ENCODE measurements at regions not wholly inside any gene's neighbourhood (a gene's known extent, or its start where the extent isn't known, plus 50 kb on each side); places are given as distances from the start of the nearest gene placed in this dataset.

DNA sequence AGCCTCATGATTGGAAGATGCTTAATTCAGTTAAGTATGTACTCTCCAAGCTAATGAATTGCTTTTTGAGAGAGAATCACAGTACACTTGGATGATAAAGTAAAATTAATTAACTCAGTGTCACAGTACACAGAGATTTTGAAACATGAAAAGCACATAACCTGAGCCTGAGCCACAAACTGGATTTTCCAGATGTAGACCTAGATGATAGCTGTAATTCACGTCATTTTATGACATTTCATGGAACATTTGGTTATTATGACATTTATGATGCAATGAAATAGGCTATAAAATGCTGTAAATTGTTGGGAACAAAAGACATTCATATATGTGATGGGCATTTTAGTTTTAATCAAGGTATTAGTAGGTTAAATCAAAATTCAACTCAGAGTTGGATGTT lies 983.7 kb downstream of the STPG2 start:
- Histone ChIP-seq H4K20me1 (replicated peaks; ENCODE audit: insufficient read depth) (no peaks in the 10 kb centered on the region), H3K4me2 (no peak overlapping the region), H3F3A (replicated peaks; ENCODE audit: low read depth) (no peaks in the 10 kb centered on the region), H3K4me3 (no peak overlapping the region), H3K79me2 (replicated peaks; ENCODE audit: insufficient read depth) (no peaks in the 10 kb centered on the region), H3K27me3 (ENCODE audit: insufficient read depth) (no peaks in the 10 kb centered on the region), H2AFZ (no peak overlapping the region), H3K4me1 (ENCODE audit: insufficient read depth) (0 out of 2 replicates have a peak, but pooled peaks cover 4% of the 10 kb centered on the region), H3K36me3 (ENCODE audit: insufficient read depth) (no peaks in the 10 kb centered on the region), H3K9me2 (ENCODE audit: insufficient read depth) (no peaks in the 10 kb centered on the region; the same call in 1 of the 2 replicates), H3K27ac (ENCODE audit: low read depth) (no peak overlapping the region)
- ATAC-seq (no peak), DNase-seq (ENCODE audit: low spot score) (no peak)
- peaks cover 8% of the 10 kb centered on the region; the same call in 2 of the 3 replicates for H3K4me1 Mint-ChIP-seq
- no peaks in the 10 kb centered on the region for H3K27me3 Mint-ChIP-seq (ENCODE audit: insufficient read depth, low read depth, poor library complexity)
- H3K27ac Mint-ChIP-seq: no peak overlapping the region
- H3K36me3 Mint-ChIP-seq (ENCODE audit: low read depth): peaks cover 3% of the 10 kb centered on the region; the same call in 2 of the 3 replicates
- H3K9me3 Mint-ChIP-seq: peaks cover 7% of the 10 kb centered on the region; the same call in 2 of the 3 replicates
- H3K4me3 Mint-ChIP-seq: no peak overlapping the region
- TF ChIP-seq ZNF114 (CRISPR knock-in tag; IDR thresholded peaks at IDR 0.05) (no peak), EZH2phosphoT487 (IDR thresholded peaks at IDR 0.05; ENCODE audit: unreplicated experiment) (no peak), NANOG (IDR thresholded peaks at IDR 0.05; ENCODE audit: borderline replicate concordance) (no peak), EZH2 (IDR thresholded peaks at IDR 0.05; ENCODE audit: low read depth, unreplicated experiment) (no peak), POLR2AphosphoS5 (IDR thresholded peaks at IDR 0.05; ENCODE audit: low read depth) (no peak)
- TF ChIP-seq, protein P1, sequence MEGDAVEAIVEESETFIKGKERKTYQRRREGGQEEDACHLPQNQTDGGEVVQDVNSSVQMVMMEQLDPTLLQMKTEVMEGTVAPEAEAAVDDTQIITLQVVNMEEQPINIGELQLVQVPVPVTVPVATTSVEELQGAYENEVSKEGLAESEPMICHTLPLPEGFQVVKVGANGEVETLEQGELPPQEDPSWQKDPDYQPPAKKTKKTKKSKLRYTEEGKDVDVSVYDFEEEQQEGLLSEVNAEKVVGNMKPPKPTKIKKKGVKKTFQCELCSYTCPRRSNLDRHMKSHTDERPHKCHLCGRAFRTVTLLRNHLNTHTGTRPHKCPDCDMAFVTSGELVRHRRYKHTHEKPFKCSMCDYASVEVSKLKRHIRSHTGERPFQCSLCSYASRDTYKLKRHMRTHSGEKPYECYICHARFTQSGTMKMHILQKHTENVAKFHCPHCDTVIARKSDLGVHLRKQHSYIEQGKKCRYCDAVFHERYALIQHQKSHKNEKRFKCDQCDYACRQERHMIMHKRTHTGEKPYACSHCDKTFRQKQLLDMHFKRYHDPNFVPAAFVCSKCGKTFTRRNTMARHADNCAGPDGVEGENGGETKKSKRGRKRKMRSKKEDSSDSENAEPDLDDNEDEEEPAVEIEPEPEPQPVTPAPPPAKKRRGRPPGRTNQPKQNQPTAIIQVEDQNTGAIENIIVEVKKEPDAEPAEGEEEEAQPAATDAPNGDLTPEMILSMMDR (conservative IDR thresholded peaks at IDR 0.05; ENCODE audit: low read depth in 2 of 2): no peak

DNA sequence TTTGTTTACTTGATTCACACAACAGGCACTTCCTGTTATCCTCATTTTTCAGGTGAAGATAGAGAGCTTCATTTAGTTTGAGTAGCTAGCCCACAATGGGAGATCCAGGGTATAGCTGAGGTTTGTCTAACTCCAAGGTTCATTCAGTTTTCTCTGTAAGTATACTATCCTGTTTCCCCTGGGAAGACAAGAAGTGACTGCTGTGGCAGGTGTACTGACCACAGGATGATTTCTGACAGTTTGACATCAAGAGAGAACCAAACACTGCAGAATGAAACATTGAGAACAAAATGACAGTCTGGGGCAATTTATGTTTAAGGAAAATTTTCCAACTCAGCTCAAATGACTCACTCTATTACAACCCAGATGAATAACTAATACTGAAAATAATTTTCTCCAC lies 958.0 kb downstream of the STPG2 start:
- peak overlapping the region; percentile 57; the same call in 1 of the 2 replicates for H2AFZ ChIP-seq
- no peaks in the 10 kb centered on the region for H3K36me3 ChIP-seq (ENCODE audit: insufficient read depth)
- no peaks in the 10 kb centered on the region for H3K27me3 ChIP-seq (ENCODE audit: insufficient read depth)
- H3K4me2 ChIP-seq: no peak overlapping the region
- no peaks in the 10 kb centered on the region for H3K27me3 Mint-ChIP-seq (ENCODE audit: insufficient read depth, low read depth, poor library complexity)
- H4K20me1 ChIP-seq (replicated peaks; ENCODE audit: insufficient read depth): no peaks in the 10 kb centered on the region
- peaks cover 5% of the 10 kb centered on the region; the same call in 2 of the 3 replicates for H3K36me3 Mint-ChIP-seq (ENCODE audit: low read depth)
- peaks cover 3% of the 10 kb centered on the region; the same call in 1 of the 3 replicates for H3K9me3 Mint-ChIP-seq
- ATAC-seq (no peak), DNase-seq (ENCODE audit: low spot score) (no peak)
- H3K4me3 Mint-ChIP-seq: no peak overlapping the region
- H3K9me2 ChIP-seq (ENCODE audit: insufficient read depth): no peaks in the 10 kb centered on the region; the same call in 1 of the 2 replicates
- no peak overlapping the region for H3K4me3 ChIP-seq
- 0 out of 2 replicates have a peak, but pooled peaks cover 4% of the 10 kb centered on the region for H3K4me1 ChIP-seq (ENCODE audit: insufficient read depth)
- H3K79me2 ChIP-seq (replicated peaks; ENCODE audit: insufficient read depth): no peaks in the 10 kb centered on the region
- H3K27ac Mint-ChIP-seq: no peak overlapping the region
- H3K27ac ChIP-seq (ENCODE audit: low read depth): no peak overlapping the region
- H3F3A ChIP-seq (replicated peaks; ENCODE audit: low read depth): no peaks in the 10 kb centered on the region
- H3K4me1 Mint-ChIP-seq: no peaks in the 10 kb centered on the region
- TF ChIP-seq, protein P2, sequence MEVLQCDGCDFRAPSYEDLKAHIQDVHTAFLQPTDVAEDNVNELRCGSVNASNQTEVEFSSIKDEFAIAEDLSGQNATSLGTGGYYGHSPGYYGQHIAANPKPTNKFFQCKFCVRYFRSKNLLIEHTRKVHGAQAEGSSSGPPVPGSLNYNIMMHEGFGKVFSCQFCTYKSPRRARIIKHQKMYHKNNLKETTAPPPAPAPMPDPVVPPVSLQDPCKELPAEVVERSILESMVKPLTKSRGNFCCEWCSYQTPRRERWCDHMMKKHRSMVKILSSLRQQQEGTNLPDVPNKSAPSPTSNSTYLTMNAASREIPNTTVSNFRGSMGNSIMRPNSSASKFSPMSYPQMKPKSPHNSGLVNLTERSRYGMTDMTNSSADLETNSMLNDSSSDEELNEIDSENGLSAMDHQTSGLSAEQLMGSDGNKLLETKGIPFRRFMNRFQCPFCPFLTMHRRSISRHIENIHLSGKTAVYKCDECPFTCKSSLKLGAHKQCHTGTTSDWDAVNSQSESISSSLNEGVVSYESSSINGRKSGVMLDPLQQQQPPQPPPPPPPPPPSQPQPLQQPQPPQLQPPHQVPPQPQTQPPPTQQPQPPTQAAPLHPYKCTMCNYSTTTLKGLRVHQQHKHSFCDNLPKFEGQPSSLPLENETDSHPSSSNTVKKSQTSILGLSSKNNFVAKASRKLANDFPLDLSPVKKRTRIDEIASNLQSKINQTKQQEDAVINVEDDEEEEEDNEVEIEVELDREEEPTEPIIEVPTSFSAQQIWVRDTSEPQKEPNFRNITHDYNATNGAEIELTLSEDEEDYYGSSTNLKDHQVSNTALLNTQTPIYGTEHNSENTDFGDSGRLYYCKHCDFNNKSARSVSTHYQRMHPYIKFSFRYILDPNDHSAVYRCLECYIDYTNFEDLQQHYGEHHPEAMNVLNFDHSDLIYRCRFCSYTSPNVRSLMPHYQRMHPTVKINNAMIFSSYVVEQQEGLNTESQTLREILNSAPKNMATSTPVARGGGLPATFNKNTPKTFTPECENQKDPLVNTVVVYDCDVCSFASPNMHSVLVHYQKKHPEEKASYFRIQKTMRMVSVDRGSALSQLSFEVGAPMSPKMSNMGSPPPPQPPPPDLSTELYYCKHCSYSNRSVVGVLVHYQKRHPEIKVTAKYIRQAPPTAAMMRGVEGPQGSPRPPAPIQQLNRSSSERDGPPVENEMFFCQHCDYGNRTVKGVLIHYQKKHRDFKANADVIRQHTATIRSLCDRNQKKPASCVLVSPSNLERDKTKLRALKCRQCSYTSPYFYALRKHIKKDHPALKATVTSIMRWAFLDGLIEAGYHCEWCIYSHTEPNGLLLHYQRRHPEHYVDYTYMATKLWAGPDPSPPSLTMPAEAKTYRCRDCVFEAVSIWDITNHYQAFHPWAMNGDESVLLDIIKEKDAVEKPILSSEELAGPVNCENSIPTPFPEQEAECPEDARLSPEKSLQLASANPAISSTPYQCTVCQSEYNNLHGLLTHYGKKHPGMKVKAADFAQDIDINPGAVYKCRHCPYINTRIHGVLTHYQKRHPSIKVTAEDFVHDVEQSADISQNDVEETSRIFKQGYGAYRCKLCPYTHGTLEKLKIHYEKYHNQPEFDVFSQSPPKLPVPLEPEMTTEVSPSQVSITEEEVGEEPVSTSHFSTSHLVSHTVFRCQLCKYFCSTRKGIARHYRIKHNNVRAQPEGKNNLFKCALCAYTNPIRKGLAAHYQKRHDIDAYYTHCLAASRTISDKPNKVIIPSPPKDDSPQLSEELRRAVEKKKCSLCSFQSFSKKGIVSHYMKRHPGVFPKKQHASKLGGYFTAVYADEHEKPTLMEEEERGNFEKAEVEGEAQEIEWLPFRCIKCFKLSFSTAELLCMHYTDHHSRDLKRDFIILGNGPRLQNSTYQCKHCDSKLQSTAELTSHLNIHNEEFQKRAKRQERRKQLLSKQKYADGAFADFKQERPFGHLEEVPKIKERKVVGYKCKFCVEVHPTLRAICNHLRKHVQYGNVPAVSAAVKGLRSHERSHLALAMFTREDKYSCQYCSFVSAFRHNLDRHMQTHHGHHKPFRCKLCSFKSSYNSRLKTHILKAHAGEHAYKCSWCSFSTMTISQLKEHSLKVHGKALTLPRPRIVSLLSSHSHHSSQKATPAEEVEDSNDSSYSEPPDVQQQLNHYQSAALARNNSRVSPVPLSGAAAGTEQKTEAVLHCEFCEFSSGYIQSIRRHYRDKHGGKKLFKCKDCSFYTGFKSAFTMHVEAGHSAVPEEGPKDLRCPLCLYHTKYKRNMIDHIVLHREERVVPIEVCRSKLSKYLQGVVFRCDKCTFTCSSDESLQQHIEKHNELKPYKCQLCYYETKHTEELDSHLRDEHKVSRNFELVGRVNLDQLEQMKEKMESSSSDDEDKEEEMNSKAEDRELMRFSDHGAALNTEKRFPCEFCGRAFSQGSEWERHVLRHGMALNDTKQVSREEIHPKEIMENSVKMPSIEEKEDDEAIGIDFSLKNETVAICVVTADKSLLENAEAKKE (CRISPR knock-in tag; IDR thresholded peaks at IDR 0.05): no peak
- TF ChIP-seq CREB1 (CRISPR knock-in tag; IDR thresholded peaks at IDR 0.05; ENCODE audit: low read depth): no peak
- TF ChIP-seq, protein P1 (conservative IDR thresholded peaks at IDR 0.05; ENCODE audit: low read depth in 2 of 2): no peak

All from GM23338 (cell line).